CD4-positive, alpha-beta T cell treated with Interleukin-21 for 1 hour (primary cell): ENCODE measurements at regions not wholly inside any gene's neighbourhood (a gene's known extent, or its start where the extent isn't known, plus 50 kb on each side); places are given as distances from the start of the nearest gene placed in this dataset.

Source experiments
- DNase-seq: peaks from one replicate; pipeline ENCODE4 v3.0.0-alpha.2; 2020

GRCh38 chr1:208600456-208601190 lies 356.4 kb upstream of the PLXNA2 start:
- no peak for DNase-seq

DNA sequence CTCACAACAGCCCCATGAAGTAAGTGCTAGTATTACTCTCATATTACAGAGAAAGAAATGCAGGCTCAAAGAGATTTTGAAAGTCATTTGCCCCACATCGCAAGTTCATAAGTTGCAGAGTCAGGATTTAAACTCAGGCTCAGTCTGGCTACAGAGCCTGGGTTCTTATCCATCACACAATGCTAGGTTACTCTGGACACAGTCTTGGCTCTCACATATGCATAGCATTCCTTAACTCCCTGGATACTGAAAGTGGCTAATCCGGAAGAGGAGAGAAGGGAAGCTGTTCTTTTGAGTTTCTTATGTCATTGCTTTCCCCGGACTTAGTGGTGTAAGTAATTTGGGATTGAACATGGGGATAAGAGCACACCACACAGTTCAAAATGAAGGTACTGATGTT lies 357.4 kb upstream of the PLXNA2 start:
- DNase-seq: no peak

DNA sequence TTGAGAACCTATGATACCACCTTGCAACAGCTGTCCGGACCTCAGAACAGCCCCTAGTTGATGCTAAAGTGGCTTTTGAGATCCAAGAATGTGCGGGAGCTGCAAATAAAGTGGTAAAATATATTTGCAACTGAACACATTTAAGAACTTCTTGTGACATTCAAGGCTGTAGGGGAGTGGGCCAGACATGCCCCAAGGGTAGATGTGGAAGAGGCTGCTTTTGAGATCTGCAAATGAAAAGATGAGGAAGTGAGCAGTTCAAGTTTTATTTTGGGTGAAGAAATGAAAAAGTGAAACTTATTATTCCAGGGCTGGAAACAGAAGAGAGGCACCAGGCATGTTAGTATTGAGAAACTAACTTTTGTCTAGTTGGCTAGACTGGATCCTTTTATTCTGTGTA lies 359.5 kb upstream of the PLXNA2 start:
- DNase-seq: no peak

DNA sequence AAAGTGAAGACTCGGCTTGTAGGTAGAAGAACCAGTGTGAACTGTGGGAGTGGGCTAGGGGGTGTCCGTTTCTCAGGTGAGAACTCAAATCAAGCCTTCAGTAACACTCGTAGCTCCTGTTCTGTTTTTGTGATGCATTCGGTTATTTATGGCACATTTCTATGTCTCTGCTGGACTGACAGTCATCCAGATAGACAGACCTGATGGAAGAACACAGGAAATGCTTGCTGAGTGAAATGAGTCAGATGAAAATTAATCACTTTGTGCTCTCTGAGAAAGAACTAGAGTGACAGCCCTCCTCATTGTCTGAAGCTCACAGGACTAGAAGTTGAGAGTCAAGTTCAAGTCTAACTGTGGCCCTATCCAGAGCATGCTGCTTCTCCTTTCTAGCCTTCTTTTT lies 360.1 kb upstream of the PLXNA2 start:
- DNase-seq: no peak

- DNase-seq: no peak
Observed at GRCh38 chr1:208606959-208607358, 362.8 kb upstream of the PLXNA2 start.

DNA sequence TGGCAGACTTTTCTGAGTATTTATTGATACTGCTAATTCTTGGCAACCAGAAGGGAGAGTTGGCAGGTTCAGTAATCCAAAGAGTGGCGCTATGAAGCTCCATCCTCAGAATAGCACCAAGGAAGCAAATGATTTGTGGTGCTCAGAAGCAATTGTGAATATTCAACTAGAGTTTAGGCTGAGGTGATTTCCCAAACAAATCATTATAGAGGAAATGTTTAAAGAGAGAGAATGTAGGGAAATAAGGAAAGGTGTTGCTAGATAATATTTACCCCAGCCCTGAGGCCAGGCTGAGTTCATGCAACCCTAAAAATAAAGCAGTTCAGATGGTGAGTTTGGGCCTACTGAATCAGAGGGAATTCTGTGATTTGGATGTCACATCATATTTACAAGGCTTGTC lies 363.4 kb upstream of the PLXNA2 start:
- no peak for DNase-seq

- DNase-seq: no peak
Observed at GRCh38 chr1:208614610-208615009, 370.4 kb upstream of the PLXNA2 start.

DNA sequence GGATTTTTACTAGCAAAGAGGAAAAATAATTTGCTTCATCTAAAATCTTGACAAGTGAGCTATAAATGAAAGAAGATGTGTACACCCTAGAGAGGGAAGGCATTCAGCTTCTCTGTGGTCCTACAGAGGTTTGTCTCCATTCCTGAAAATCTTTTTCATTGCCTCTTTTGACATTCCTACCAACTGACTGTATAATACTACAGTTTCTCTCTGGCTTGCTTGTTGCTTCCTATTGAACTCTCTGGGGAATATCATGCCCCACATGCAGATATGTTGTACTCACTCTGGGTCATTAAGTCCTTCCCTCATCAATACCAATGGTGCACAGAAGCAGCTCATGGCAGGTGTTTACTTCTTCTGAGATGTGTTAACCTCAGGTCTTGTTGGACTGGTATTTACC lies 371.2 kb upstream of the PLXNA2 start:
- no peak for DNase-seq

GRCh38 chr1:208616776-208617175 lies 372.6 kb upstream of the PLXNA2 start:
- no peak for DNase-seq

DNA sequence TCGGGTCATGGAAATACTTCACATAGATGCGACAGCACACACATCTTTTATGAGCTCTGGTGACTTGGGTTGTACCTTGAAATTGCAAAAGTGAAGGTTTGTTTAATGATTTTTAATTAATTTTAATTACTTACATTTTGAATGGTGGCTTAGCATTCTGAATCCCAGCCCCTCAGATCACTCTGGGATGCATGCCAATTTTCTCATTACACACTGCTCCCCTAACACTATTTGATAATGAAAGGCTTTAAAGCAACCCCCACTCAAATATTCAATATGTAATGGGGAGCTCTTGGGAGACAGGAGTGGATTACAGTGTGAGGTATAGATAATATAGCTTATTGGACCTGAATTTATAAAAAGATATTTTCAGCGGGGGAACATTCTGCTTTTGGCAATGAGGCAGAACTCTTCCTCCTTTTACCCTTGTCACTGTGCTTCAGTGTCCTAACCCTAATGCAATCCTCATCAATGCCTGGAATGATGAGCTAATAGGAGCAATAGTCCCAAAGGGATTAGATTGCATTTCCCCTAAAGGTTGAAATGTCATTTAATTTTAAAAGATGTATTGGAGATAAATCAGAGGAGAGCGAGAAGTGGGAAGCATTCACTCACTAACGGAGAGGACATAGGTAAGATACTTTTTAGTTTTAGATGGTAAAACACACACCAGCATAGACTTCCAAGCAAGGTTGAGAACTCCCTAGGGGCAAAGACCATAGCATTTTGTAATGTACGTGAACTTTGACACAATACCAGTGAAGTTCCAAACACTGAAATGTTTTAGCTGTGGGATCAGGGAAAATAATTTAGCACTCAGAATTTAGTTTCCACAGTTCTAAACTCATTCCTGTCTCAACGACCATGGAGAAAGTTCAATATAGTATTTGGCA lies 384.1 kb upstream of the PLXNA2 start:
- DNase-seq: no peak

DNA sequence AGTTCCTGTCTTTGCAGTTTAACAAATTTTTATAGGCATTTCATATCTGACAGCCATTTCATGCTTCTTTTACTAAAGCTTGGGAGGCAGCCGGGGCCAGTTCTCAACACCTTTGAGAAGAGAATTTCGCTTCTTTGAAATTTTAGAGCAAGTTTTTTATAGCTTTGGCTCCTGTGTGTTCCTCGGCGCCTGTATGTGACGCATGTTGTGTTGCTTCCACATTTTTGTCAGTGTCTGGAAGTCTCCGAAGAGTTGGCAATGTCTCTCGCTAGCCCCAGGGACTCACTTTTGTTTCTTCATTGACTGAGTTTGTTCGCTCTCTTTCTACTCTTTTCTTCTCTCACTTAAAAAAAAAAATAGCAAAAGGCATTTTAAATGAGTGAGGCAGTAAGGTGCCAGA lies 386.9 kb upstream of the PLXNA2 start:
- DNase-seq: no peak

DNA sequence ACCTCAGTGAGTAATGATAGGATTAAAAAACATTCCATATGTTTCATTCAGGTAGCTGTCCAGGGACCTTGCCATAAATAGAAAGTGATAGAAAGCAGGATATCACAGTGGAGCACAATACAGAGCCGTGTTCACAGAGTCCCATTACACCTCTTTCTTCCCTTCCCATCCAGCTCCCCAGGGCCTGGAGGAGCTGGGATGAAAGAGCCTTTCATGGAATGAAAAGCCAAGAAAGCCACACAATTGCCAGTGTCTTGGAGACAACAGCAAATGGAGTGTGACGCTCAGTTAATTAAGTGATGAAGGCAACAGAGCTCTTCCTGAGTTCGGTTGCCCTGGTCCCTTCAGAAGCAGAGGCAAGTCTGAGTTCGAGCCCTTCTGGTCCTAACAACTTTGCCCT lies 387.3 kb upstream of the PLXNA2 start:
- DNase-seq: no peak

DNA sequence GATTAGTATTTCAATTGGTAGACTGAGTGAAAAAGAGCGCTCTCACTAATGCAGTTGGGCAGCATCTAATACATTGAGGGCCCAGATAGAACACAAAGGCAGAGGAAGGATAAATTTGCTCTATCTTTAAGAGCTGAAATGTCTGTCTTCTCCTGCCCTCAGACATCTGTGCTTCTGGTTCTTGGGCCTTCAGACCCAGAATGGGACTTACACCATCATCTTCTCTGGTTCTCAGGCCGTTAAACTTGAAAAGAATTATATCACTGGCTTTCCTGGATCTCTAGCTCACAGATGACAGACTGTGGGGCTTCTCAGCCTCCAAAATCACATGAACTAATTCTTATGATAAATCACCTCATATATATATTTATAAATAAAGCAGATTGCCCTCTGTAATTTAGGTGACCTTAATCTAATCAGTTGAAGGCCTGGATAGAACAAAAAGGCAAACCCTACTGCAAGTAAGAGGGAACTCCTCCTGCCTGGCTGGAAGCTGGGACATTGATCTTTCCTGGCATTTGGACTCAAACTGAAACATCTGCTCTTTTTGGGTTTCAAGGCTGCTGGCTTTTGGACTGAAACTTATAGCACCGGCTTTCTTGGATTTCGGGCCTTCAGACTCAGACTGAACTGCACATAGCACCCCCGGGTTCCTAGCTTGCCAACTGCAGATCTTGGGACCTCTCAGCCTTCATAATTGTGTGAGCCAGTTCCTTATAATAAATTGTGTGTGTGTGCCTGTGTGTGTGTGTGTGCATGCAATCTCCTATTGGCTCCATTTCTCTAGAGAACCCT lies 390.4 kb upstream of the PLXNA2 start:
- DNase-seq: no peak

GRCh38 chr1:208637181-208637580 lies 393.0 kb upstream of the PLXNA2 start:
- DNase-seq: no peak

DNA sequence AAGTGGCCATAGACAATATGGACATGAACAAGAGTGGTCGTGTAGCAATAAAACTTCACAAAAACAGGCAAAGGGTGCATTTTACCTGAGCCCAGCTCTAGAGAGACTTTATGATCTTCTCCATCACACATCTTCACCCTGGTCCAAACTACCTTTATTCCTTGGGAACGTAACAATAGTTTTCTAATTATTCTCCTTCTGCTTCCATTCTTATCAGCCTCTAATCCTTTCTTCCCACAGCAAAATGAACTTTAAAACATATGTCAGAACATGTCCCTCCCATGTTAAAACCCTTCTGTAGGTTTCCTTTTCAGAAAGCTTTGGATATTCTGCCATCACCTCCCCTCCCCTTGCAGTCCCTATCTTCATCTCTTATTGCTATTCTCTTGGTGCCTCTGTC lies 395.2 kb upstream of the PLXNA2 start:
- no peak for DNase-seq

- DNase-seq: no peak
Observed at GRCh38 chr1:208640295-208640694, 396.1 kb upstream of the PLXNA2 start.

- no peak for DNase-seq
Observed at GRCh38 chr1:208641579-208642280, 397.5 kb upstream of the PLXNA2 start.

DNA sequence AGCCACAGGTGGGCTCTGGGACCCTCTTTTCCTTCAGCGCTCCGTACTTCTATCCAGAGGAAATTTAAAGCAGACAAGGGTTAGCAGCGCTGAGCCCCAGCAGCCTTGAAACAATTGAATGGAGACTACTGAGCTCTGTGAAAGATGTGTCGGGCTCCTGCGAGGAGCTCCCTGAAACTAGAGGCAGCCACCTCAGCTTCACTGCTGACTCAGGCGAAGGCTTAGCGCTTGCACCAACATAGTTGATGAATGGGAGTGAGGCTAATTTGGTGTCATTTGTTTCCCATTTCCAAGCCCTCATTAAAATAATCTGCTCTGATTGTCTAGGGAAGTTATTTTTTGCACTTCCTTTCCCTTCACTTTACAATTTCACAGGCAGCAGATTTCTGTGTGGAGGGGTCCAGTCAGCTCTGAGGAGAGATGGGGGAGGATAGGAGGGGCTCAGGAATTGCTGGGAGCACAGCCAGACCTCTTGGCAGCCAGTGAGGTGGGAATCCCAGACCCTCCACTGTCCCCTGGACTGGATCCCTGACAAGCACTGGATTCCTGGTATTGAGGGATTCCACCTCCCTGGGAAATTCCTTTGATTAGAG lies 398.9 kb upstream of the PLXNA2 start:
- no peak for DNase-seq

GRCh38 chr1:208644401-208645160 lies 400.4 kb upstream of the PLXNA2 start:
- DNase-seq: no peak

- no peak for DNase-seq
Observed at GRCh38 chr1:208646431-208646830, 402.2 kb upstream of the PLXNA2 start.

DNA sequence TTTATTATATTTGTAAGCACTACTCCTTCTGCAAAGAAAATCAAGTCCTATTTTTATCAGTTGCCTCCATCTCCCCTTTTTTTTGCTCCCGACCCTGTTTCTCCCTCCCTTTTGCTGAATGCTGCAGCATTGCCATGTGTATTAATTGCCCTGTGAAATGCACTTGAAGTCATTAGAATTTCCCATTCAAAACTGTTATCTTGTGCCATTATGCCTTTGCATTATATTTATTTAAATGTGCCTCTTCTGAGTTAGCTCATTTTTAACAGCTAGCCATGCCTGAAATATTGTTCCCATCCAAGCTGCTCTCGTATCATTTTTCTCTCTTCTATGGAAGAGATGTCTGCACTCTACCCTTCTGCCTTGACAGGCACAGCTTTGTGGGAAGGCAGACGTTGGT lies 404.0 kb upstream of the PLXNA2 start:
- DNase-seq: no peak
